ENCODE measurements at regions not wholly inside any gene's neighbourhood (a gene's known extent, or its start where the extent isn't known, plus 50 kb on each side); places are given as distances from the start of the nearest gene placed in this dataset.
"Not testable (repeated sequence)": the region's sequence is repeated elsewhere in the genome, so short reads cannot be mapped to it uniquely, and the experiment has no call there.

DNA sequence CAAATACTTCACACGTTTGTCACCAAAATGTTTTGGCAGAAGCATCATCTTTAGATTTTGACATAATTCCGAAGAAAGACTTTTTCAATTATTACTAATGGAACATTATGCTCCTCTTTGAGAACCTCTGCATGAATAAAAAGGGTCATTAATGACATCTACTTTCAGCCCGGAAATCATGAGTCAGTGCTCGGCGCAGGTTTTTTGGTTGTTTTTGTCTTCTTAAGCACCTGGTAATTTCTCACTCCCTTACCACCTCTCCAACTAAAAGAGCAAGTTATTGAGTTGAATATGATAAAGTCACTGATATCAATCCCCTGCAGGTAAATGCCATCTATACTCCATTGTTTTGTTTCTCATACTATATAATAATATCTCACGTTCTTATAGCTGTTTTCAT lies 113.0 kb upstream of the PBX1 start:
- 92 to 95% methylated on average over 6 of the region's 6 CpGs for WGBS, 2 donors
- Histone ChIP-seq H3K27ac (no peak overlapping the region), H3K27me3 (no peaks in the 10 kb centered on the region), H3K4me3 (no peak overlapping the region), H3K4me1 (no peaks in the 10 kb centered on the region), H3K36me3 (ENCODE audit: low read depth, missing control alignments) (no peaks in the 10 kb centered on the region), H3K9me3 (no peaks in the 10 kb centered on the region)
- intact Hi-C loops (cut with DNase I; ENCODE audit: low total_unique reads), result no loop called here
- TF ChIP-seq, protein P1, sequence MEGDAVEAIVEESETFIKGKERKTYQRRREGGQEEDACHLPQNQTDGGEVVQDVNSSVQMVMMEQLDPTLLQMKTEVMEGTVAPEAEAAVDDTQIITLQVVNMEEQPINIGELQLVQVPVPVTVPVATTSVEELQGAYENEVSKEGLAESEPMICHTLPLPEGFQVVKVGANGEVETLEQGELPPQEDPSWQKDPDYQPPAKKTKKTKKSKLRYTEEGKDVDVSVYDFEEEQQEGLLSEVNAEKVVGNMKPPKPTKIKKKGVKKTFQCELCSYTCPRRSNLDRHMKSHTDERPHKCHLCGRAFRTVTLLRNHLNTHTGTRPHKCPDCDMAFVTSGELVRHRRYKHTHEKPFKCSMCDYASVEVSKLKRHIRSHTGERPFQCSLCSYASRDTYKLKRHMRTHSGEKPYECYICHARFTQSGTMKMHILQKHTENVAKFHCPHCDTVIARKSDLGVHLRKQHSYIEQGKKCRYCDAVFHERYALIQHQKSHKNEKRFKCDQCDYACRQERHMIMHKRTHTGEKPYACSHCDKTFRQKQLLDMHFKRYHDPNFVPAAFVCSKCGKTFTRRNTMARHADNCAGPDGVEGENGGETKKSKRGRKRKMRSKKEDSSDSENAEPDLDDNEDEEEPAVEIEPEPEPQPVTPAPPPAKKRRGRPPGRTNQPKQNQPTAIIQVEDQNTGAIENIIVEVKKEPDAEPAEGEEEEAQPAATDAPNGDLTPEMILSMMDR (IDR thresholded peaks at IDR 0.05), result no peak
- TF ChIP-seq POLR2A (IDR thresholded peaks at IDR 0.05), result no peak
- DNase-seq, result no peak

DNA sequence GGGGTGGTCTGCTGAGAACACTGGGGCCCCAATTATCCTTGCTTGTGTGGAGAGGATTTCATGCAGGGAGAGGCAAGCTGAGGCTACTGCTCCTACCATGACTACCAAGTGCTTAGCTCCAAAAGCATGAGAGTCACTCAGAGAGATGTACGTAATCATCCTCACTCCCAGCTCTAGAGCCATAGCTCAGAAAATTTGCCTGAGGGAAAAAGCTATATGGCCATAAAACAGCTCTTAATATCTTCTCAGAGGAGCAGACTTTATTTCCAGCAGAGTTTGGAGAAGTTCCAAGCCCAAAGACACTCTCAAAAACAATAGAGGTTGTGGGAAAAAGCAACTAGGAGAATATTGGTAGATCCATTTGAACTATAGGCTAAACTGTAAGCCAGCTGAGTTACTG lies 106.4 kb upstream of the PBX1 start:
- H3K4me3 ChIP-seq, result no peak overlapping the region
- H3K27me3 ChIP-seq, result no peaks in the 10 kb centered on the region
- WGBS, 2 donors, result 92 to 96% methylated on average over 1 of the region's 1 CpG
- TF ChIP-seq, protein P1 (IDR thresholded peaks at IDR 0.05), result no peak
- no peak for TF ChIP-seq POLR2A (IDR thresholded peaks at IDR 0.05)
- intact Hi-C loops (cut with DNase I; ENCODE audit: low total_unique reads), result no loop called here
- no peaks in the 10 kb centered on the region for H3K9me3 ChIP-seq
- no peak for DNase-seq
- H3K27ac ChIP-seq, result no peak overlapping the region
- no peaks in the 10 kb centered on the region for H3K4me1 ChIP-seq
- no peaks in the 10 kb centered on the region for H3K36me3 ChIP-seq (ENCODE audit: low read depth, missing control alignments)

DNA sequence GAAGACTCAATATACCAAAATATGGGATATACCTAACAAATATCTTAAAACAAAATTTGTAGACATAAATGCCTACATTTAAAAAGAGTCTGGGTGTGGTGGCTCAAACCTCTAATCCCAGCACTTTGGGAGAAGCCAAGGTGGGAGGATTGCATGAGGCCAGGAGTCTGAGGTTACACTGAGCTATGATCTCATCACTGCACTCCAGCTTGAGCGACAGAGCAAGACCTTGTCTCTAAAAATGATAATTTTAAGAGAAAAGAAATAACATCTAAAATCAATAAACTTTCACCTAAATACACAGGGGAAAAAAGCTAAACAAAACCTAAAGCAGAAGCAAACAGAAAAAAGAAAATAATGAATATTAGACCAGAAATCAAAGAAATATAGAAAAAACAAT lies 102.7 kb upstream of the PBX1 start:
- H3K4me3 ChIP-seq, result no peak overlapping the region
- H3K4me1 ChIP-seq, result no peaks in the 10 kb centered on the region
- H3K36me3 ChIP-seq (ENCODE audit: low read depth, missing control alignments), result no peaks in the 10 kb centered on the region
- no peaks in the 10 kb centered on the region for H3K9me3 ChIP-seq
- no peak for DNase-seq
- intact Hi-C loops (cut with DNase I; ENCODE audit: low total_unique reads), result no loop called here
- no peak for TF ChIP-seq POLR2A (IDR thresholded peaks at IDR 0.05)
- TF ChIP-seq, protein P1 (IDR thresholded peaks at IDR 0.05), result no peak
- WGBS, 2 donors, result 90 to 92% methylated on average over 1 of the region's 1 CpG
- H3K27ac ChIP-seq, result no peak overlapping the region
- no peaks in the 10 kb centered on the region for H3K27me3 ChIP-seq

DNA sequence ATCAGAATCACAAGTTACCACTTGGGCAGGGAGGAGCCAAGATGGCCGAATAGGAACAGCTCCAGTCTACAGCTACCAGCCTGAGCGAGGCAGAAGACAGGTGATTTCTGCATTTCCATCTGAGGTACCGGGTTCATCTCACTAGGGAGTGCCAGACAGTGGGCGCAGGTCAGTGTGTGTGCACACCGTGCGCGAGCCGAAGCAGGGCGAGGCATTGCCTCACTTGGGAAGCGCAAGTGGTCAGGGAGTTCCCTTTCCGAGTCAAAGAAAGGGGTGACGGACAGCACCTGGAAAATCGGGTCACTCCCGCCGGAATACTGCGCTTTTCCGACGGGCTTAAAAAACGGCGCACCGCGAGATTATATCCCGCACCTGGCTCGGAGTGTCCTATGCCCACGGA lies 99.8 kb upstream of the PBX1 start:
- intact Hi-C loops (cut with DNase I; ENCODE audit: low total_unique reads); H3K27me3 ChIP-seq; H3K4me1 ChIP-seq; H3K4me3 ChIP-seq; DNase-seq; H3K36me3 ChIP-seq (ENCODE audit: low read depth, missing control alignments); H3K27ac ChIP-seq; H3K9me3 ChIP-seq: not testable (repeated sequence)
- 76 to 82% methylated on average over 25 of the region's 25 CpGs for WGBS, 2 donors

DNA sequence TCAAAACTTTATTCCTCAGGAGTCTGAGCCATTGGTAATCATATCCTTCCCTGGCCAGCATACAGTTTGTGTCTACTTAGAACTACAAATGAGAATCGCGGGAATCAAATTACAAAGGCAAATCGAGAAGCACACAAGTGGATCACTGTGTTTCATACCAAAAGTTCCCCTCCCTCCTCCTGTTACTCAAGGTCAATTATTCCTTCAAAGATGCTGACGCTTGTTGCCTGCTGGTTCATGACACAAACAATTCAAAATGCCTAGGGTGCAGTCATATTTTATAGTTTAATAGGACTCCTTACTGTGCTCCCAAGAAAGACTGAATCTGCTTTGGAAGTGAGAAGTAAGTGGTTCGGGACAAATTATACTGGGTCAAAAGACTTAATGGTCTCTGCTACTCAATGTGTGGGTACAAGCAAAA lies 93.0 kb upstream of the PBX1 start:
- 62 to 83% methylated on average over 5 of the region's 5 CpGs for WGBS, 2 donors
- H3K27ac ChIP-seq, result no peak overlapping the region

More for the DNA sequence above, 93.0 kb upstream of the PBX1 start:
- H3K4me1 ChIP-seq, result no peaks in the 10 kb centered on the region
- no peaks in the 10 kb centered on the region for H3K9me3 ChIP-seq
- TF ChIP-seq, protein P1 (IDR thresholded peaks at IDR 0.05), result no peak
- TF ChIP-seq POLR2A (IDR thresholded peaks at IDR 0.05), result no peak
- no peaks in the 10 kb centered on the region for H3K36me3 ChIP-seq (ENCODE audit: low read depth, missing control alignments)
- DNase-seq, result no peak
- intact Hi-C loops (cut with DNase I; ENCODE audit: low total_unique reads), result no loop called here
- no peaks in the 10 kb centered on the region for H3K27me3 ChIP-seq
- H3K4me3 ChIP-seq, result no peak overlapping the region

Measured in testis (tissue), 2 donors.